NT2/D1 (cell line): ENCODE measurements at regions not wholly inside any gene's neighbourhood (a gene's known extent, or its start where the extent isn't known, plus 50 kb on each side); places are given as distances from the start of the nearest gene placed in this dataset.

Source experiments
- DNase-seq: peaks from one replicate; pipeline ENCODE4 v3.0.0-alpha.2; 2011; ENCODE audit warnings: low read depth, low spot score
- H3K27me3 ChIP-seq: 2 replicates; pipeline ENCODE4 v1.6.0; 2011; ENCODE audit warnings: mild to moderate bottlenecking; ENCODE audit not compliant: insufficient read length, insufficient read depth
- H3K36me3 ChIP-seq: 2 replicates; pipeline ENCODE4 v1.6.1; 2011; ENCODE audit warnings: mild to moderate bottlenecking, low read length, mixed read lengths; ENCODE audit not compliant: insufficient read depth, insufficient read length
- H3K4me1 ChIP-seq: 2 replicates; pipeline ENCODE4 v1.5.1; 2011; ENCODE audit not compliant: insufficient read depth, insufficient read length
- H3K4me3 ChIP-seq: 2 replicates; pipeline ENCODE4 v1.5.1; 2011; ENCODE audit warnings: low read depth; ENCODE audit not compliant: insufficient read length
- H3K9ac ChIP-seq: 2 replicates; pipeline ENCODE4 v1.6.0; 2011; ENCODE audit warnings: low read depth; ENCODE audit not compliant: insufficient read length
- H3K9me3 ChIP-seq: 2 replicates; pipeline ENCODE4 v1.5.1; 2011; ENCODE audit warnings: mild to moderate bottlenecking, low read length; ENCODE audit not compliant: insufficient read depth
- SUZ12 ChIP-seq: IDR thresholded peaks from 2 replicates; pipeline ENCODE4 v1.6.1; 2011; ENCODE audit not compliant: insufficient read length, insufficient read depth; ENCODE audit errors: extremely low read depth
- YY1 ChIP-seq: IDR thresholded peaks from 2 replicates; pipeline ENCODE4 v1.6.1; 2011; ENCODE audit not compliant: insufficient read length, insufficient read depth
- ZNF274 ChIP-seq: IDR thresholded peaks from 2 replicates; pipeline ENCODE4 v1.6.1; 2011; ENCODE audit warnings: mild to moderate bottlenecking, low read depth, low read length

DNA sequence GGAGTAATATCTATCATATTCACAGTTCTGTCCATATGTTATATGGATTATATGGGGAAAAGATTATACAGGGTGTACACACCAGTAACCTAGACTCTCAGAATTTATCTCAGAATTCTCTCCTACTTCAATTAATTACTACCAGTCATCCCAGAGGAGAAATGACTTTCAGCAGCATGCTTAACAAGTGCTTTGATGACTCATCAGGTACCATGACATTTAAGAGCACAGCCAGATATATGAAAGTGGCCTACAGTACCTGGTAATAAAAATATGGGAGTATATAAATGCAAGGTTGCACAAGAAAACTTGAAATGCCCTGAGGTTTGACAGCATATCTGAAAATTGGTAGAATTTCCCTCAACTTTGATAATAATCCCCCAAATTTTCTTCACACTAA, 1273.0 kb downstream of the OTOL1 start:
- DNase-seq: no peak
- H3K9ac ChIP-seq: no peak overlapping the region
- H3K4me1 ChIP-seq: no peaks in the 10 kb centered on the region
- peaks cover 10% of the 10 kb centered on the region for H3K9me3 ChIP-seq
- H3K36me3 ChIP-seq: no peaks in the 10 kb centered on the region
- H3K4me3 ChIP-seq: no peak overlapping the region
- TF ChIP-seq YY1 (no peak), ZNF274 (no peak)
- H3K27me3 ChIP-seq: no peaks in the 10 kb centered on the region

DNA sequence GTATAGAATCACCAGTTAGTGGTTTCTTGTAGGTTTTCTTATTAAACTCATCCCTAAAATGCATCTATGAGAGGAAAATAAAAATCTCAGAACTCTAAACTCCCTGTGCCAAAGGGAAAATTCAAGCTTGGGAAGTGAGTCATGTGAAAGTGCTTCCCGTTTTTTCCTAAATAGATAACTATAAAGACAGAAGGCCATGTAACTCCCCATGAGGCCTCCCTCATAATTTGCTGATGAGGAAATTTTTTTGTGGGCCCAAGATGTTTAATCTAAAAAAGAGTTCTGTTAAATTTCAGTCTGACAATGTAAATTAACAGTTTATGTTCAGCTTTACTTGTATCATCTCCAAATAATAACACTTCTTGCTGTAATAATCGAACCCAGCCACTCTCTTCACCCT, 1273.9 kb downstream of the OTOL1 start:
- no peak for DNase-seq
- TF ChIP-seq SUZ12: no peak
- no peak for TF ChIP-seq YY1
- no peak for TF ChIP-seq ZNF274
- H3K4me1 ChIP-seq: no peaks in the 10 kb centered on the region
- no peak overlapping the region for H3K4me3 ChIP-seq
- peaks cover 9% of the 10 kb centered on the region for H3K9me3 ChIP-seq
- H3K9ac ChIP-seq: no peak overlapping the region
- H3K27me3 ChIP-seq: no peaks in the 10 kb centered on the region
- H3K36me3 ChIP-seq: no peaks in the 10 kb centered on the region

DNA sequence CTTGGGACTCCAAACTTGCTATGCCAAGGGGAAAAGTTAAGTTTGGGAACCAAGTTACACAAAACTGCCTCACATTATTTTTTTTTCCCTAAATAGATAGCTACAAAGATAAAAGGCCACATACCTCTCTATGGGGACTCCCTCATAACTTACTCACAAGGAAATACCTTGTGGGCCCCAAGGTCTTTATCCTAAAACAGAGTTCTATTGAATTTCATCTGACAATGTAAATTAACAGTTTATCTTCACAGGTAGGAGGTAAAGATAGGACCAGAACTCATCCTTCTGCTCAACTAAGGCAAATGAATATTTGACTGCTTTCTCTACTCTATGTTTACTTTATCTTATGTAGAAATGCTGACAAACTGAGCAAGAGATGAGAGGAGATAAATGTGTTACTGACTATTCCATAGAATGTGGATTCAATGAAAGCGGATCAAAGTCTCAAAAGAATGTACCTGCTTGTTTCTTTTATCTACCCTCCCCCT, 1278.0 kb downstream of the OTOL1 start:
- no peaks in the 10 kb centered on the region for H3K9me3 ChIP-seq
- no peak overlapping the region for H3K4me3 ChIP-seq
- no peak for TF ChIP-seq SUZ12
- no peak for DNase-seq
- no peaks in the 10 kb centered on the region for H3K27me3 ChIP-seq
- no peaks in the 10 kb centered on the region for H3K4me1 ChIP-seq
- no peaks in the 10 kb centered on the region for H3K36me3 ChIP-seq
- H3K9ac ChIP-seq: no peak overlapping the region

DNA sequence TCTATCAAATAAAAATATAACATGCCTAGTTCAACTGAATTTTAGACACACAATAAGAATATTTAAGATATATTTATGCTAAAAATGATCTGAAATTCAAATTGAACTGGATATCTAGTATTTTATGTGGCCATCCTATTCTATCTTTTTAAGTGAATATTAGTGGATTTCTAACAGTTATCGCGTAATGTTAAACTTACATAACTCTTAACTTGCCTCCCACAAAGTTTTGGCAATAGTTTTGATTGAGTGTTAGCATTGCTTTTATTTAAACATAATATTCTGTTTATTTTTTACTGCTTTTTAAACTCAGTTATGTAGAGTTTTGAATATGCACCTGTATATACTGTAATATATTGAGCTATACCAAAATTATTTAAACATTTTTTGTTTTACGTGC, 1279.5 kb downstream of the OTOL1 start:
- Histone ChIP-seq H3K4me3 (no peak overlapping the region), H3K9me3 (no peaks in the 10 kb centered on the region), H3K9ac (no peak overlapping the region), H3K36me3 (no peaks in the 10 kb centered on the region), H3K27me3 (no peaks in the 10 kb centered on the region), H3K4me1 (no peaks in the 10 kb centered on the region)
- TF ChIP-seq SUZ12: no peak
- TF ChIP-seq YY1: no peak
- TF ChIP-seq ZNF274: no peak
- DNase-seq: no peak

DNA sequence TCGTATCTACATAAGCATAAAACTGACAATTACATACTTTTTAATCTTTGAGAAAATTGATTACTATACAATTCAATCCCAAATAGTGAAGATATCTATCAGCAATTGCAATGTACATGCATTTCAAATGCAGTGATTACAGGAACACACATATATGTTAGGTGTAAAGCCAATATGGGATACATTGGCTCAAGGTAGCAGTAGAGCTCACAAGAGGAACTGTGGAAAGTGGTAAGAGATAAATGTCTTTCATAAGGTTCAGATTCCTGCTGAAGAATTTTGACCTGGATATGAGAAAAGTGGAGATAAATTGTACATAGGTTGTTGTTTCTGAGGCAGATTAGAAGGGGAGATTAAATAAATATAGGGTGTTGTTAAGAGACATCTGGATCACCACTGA, 1280.5 kb downstream of the OTOL1 start:
- Histone ChIP-seq H3K36me3 (no peaks in the 10 kb centered on the region), H3K9ac (no peak overlapping the region), H3K9me3 (no peaks in the 10 kb centered on the region), H3K27me3 (no peaks in the 10 kb centered on the region), H3K4me3 (no peak overlapping the region), H3K4me1 (no peaks in the 10 kb centered on the region)
- no peak for DNase-seq
- no peak for TF ChIP-seq ZNF274
- no peak for TF ChIP-seq YY1
- no peak for TF ChIP-seq SUZ12

DNA sequence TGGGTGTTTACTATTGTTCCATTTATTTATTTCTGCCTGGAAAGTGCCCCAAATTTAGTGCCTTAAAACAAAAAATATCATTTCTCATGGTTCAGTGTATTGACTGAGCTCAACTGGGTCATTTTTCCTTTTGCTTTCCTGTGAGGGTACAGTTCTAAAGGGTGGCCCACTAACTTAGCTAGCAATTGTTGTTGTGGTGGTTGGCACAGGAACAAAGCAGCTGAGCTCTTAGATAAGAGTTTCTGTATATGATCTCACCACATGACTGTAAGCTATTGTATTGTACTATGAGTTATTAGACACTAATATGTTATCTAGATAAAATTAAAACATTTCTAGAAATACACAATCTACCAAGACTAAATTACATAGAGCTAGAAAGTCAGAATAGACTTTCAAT, 1283.7 kb downstream of the OTOL1 start:
- Histone ChIP-seq H3K9me3 (peaks cover 7% of the 10 kb centered on the region; the same call in 1 of the 2 replicates), H3K4me3 (no peak overlapping the region), H3K9ac (no peak overlapping the region), H3K4me1 (no peaks in the 10 kb centered on the region), H3K27me3 (no peaks in the 10 kb centered on the region), H3K36me3 (no peaks in the 10 kb centered on the region)
- TF ChIP-seq ZNF274 (no peak), YY1 (no peak), SUZ12 (no peak)
- DNase-seq: no peak

DNA sequence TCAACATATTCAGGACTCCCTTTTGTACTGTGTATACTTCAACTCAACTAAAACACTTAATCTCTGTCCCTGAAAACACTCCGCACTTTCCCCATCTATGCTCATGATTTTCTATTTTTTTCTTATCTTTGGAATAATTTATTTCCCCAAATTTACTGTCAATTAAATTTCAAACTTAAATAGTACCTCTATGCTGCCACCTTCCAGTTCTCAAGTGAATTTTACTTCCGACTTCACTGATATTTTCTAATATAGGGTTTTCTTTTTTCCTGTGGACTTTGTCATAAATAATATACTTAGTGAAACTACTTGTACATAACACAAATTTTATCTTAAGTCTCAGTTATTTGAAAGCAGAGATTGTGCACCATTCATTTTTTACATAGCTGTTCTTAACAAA, 1303.3 kb downstream of the OTOL1 start:
- no peak overlapping the region for H3K9ac ChIP-seq
- no peak for DNase-seq
- TF ChIP-seq ZNF274: no peak
- TF ChIP-seq SUZ12: no peak
- no peak for TF ChIP-seq YY1

DNA sequence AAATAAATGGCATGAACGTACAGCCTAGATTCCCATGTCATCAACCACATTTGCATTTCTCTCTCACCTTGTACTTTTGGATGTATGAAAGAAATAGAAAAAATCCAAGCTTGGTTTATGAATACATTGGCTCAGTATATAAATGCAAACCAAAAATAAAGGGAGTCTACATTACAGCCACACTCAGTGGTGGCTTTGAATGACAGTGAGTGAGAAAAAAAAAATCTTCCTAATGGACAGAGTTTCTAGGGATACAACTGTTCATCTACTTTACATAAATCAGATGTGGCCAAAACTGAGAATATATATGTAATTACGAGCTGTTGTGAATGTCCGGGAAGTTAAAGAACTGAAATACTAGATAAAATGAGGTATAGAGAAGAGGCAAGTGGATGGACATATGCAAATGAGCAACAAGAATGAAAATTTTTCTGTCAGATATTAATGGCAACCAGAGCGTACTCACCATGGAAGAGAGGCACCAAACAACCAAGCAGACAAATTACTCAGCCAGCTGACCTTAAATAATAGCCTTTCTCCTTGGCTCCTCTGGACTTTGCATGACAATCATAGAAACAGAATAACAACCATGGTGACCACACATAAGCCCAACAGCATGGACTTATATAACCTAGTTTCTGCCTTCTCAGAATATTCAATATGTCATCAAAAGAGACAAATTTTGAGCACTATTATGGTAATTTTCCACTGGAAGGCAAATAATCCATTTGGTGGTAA, 1305.8 kb downstream of the OTOL1 start:
- no peaks in the 10 kb centered on the region for H3K9me3 ChIP-seq
- H3K36me3 ChIP-seq: no peaks in the 10 kb centered on the region
- DNase-seq: no peak
- H3K27me3 ChIP-seq: no peaks in the 10 kb centered on the region
- no peak overlapping the region for H3K4me3 ChIP-seq
- TF ChIP-seq YY1 (no peak), SUZ12 (no peak), ZNF274 (no peak)
- no peak overlapping the region for H3K9ac ChIP-seq
- H3K4me1 ChIP-seq: no peaks in the 10 kb centered on the region

More for the DNA sequence above, 1303.3 kb downstream of the OTOL1 start:
- Histone ChIP-seq H3K4me3 (no peak overlapping the region), H3K4me1 (no peaks in the 10 kb centered on the region), H3K9me3 (no peaks in the 10 kb centered on the region), H3K36me3 (no peaks in the 10 kb centered on the region), H3K27me3 (no peaks in the 10 kb centered on the region)
